GM19455 (cell line): ENCODE measurements at regions not wholly inside any gene's neighbourhood (a gene's known extent, or its start where the extent isn't known, plus 50 kb on each side); places are given as distances from the start of the nearest gene placed in this dataset.

Experiments
- ATAC-seq: cut with Tn5 transposase; IDR thresholded peaks from one replicate; pipeline ENCODE4 v1.9.1; 2021; ENCODE audit not compliant: unreplicated experiment

DNA sequence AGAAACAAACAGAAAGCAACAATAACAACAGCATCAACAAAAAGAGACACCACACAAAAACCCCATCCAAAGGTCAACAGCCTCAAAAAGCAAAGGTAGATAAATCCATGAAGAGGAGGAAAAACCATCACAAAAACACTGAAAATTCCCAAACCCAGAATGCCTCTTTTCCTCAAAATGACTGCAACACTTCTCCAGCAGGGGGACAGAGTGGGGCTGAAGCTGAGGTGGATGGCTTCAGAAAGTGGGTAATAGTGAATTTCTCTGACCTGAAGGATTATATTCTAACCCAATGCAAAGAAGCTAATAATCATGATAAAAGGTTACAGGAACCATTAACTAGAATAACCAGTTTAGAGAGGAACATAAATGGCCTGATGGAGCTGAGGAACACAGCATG lies 888.2 kb downstream of the RAB28 start:
- no peak for ATAC-seq

DNA sequence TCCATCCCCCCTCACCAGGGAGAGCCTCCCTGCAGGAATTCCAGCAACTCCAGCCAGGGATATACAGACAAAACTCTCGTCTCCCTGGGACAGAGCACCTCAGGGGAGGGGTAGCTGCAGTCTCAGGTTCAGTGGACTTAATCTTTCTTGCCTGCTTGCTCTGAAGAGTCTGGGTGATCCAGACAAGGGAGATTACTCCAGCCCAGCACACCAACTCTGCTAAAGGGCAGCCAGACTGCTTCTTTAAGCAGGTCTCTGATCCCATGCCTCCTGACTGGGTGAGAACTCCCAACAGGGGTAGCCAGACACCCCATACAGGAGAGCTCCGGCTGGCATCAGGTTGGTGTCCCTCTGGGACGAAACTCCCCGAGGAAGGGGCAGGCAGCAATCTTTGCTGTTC lies 888.7 kb downstream of the RAB28 start:
- no peak for ATAC-seq

DNA sequence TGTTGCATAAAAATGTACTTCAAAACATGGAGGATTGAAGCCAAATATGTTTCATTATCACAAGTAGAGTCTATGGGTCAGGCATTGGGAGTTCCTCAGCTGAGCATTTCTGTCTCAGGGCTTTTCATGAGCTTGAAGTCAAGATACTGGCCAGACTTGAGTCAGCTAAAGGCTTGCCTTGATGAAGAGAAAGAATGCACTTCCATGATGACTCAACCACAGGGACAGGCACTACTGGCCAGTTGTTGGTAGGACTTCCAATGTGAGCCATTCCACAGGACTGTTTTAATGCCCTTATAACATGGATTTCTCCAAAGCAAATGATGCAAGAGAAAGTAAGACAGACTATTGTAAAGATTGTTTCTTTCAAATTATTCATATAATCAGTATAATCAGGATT lies 895.6 kb downstream of the RAB28 start:
- ATAC-seq, result no peak

DNA sequence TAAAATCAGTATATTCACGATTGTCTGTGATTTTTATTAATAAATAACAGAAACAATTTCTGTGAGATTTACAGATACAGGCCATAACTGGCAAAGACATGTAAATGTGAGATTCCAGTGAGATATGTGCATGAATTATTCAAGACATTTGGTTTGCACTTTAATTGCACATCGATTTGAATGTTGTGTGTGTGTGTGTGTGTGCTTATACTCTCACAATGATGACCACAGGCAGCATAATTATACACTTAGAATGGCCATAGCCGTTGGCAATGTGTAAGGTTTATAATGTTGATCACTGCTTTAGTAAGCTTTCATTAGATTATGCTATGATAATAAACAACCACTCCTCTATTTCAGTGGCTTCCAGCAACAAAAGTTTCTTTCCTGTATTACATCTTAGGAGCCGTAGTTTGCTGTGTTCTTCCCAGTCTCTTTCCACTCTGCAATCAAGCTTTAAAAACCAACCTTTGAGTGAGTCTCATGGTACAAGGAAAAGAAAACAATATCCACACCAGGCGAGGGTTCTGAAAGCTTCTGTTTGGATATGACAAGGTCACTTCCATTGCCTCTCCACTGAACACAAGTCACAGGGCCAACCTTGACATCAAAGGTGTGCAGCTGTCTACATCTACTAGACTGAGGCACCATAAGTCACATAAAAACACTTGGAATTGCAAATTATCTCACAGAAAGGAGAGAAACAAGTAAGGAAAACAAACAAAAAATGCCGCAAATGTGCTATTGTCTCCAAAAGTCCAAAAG lies 897.7 kb downstream of the RAB28 start:
- no peak for ATAC-seq

DNA sequence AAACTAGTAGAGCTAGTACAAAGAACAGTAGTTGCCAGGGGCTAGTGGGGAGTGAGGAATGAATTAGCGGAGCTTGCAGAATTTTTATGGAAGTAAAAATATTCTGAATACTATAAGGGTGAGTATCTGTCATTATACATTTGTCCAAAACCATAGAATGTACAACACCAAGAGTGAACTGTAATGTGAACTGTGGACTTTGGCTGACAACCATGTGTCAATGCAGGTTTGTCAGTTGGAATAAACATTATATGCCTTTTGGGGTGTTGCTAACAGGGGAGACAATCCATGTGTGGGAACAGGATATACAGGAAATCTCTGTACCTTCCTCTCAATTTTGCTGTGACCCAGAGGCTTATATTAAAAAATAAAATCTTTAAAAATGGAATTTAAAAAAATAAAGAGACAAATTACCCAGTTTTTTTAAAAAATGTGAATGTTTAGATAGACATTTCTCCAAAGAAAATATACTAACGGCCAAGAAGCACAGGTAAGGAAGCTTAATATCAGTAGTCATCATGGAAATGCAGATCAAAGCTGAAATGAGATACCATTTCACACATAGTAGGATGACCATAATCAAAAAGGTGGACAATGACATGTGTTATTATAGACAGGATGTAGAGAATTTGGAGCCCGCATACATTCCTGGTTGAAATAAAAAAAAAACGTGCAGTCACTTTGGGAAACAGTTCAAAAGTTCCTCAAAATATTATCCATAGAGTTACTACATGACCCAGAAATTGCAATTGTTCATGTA lies 899.8 kb downstream of the RAB28 start:
- no peak for ATAC-seq

DNA sequence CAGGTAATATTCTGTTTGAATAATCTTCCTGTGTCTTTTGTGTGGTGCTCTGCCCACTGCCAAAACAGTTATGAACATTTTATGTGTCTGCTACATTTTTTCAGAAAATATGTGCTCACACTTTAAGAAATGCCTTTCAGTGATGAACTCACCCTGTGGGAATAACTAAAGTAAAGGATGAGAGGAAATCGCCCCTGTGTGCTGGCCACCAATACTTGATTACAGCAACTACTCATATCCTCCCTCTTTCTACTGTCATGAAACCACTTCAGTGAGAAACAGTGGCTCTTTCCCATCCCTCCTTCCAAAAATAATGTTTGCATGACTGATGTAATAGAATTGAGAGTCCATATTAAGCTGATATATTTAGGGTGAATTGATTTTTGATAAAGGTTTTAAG lies 900.9 kb downstream of the RAB28 start:
- no peak for ATAC-seq

DNA sequence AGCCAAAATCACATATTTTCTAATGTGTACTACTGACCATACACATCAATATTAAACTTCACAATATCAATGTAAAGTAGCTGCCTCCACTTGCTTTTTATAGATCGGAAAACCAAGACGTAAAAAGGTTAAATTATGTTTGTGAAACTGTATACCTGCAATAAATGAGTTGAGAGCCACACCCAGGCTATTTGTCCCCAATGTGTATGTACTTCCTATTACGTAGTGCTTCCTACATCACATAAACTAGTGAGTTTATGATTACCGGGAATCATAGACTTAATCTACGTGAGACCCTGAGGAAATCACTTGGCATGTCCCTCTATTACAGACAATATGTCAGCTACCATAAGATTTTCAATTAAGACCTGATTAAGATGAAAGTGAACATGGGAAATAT lies 903.4 kb downstream of the RAB28 start:
- no peak for ATAC-seq

DNA sequence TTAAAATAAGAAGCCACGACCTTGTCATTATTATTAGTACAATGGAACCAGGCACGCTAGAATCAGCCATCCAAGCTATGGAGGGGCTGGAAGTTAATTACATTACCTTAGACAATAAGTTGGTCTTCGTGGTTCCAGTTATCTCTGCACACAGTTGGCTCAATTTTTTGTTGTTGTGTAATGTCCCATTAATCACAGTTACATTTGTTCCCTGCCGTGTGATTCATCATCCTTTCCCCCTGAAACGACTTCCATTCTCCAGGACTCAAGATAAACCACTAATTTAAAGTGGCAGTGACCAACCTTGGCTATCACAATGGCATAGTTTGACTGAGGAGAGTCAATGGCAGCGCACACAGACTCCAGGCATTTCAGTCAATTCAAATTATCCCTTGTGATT lies 905.0 kb downstream of the RAB28 start:
- no peak for ATAC-seq

DNA sequence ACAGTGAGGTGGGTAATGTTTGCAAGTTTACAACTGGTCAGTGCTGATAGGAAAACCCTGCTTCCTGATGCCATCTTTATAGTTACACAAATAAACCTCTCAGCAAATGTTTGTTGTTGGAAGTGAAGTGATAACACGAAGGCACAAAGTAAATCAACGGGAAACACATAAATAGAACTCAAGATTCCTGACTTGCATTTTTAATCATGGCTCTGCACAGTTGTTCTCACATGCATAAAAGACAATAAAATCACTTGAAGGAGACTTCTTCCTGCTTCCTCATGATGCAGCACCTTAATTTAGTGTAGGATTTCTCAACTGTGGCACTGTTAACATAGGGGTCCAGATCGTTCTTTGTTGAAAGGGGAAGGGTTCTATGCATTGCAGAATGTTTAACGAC lies 907.7 kb downstream of the RAB28 start:
- ATAC-seq, result no peak

DNA sequence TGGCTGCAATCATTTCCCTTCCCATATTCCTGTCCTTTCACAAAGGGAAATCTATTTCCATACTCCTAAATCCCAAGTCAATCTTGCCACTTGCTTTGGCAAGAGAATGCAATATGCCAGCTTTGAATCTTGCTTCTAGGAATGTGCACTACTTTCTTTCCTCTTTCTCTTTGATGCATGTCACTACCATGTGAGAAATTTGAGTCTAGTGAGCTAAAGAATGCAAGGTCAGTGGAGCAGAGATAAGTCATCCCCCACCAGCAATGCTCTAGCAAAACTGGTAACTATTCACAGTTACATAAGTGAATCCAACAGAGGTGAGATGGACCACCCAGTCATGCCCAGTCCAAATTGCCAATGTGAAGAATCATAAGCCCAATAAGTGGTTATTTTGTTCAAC lies 910.4 kb downstream of the RAB28 start:
- no peak for ATAC-seq

DNA sequence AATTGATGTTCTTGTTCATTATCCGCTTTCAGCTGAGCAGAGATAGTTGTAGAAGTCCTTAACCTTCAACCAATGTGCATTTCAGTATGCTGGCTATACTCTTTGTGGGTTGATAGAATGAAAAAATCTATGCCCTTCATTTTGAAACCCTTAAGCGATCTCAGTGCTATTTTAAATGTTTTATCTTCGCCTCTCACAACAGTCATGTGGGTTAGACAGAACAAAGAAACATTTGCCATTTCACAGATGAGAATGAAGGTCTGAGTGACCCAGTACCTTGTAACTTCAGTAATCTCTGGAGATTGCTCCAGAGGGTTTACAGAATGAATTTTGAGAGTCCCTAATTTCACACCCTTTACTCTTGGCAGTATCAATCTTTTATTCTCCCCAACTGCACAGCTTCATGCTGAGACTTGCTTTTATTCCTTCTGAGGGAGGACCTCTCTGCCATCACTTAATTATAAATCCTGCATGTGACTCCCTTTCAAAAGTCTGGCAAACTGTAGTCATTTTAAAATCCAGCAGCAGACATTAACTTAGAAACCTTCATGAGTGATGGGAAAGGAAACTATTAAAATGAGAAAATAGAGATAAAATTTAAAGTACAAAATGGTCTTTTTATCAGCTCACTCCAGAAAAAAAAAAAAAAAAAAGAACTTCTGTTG lies 921.5 kb downstream of the RAB28 start:
- no peak for ATAC-seq

DNA sequence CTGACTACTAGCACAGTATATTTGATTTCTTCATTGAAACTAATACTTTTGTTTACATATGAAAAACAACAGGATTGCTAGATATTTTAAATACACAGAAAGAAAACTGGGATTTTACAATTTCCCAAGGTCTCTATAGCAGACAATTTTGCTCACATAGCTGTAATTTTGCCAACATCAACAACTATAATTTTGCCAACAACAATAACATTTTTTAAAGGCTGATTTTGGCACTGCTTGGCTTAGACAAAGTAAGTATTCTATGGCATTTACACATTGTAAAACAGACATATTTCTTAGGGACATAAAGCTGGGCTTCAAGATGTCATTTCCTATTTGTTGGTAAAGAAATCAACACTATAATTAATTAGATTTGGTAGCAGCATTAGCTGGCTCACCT lies 922.1 kb downstream of the RAB28 start:
- no peak for ATAC-seq

DNA sequence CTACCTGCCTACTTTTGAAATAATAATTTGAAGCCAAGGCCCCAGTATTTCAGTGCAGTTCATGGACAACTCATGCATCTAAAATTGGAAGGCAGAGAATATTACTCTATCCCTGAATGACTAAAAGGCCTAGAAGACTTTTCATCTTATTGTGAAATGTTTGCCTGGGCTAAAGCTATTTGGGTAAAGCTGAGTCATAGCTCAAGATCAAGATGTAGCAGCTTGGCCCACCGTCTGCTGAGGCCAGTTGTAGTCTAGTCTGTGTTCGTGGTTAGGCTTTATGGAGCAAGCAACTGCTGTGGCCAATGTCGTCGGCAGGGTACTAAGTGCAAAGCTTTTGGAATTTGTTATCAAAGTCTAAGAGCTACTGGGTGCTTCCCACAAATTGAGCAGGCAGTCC lies 929.1 kb downstream of the RAB28 start:
- no peak for ATAC-seq

DNA sequence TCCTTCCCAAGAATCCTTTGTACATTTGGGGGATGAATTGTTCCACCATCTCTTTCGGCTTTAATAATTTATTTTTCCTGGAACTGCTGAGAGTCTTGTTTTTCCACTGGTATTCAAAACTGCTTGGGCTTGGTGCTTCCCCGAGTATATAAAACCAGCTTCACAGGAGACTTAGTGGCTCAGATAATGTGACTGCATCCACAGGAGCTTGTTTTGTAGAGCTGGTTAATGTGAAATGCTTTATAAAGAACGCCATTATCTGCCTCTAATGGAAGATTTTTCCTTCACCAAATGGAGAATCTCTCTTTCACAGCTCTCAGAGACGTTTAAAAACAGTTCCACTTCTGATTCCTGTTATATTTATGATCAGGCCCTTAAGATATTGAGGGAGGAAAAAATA lies 935.5 kb downstream of the RAB28 start:
- ATAC-seq, result no peak

DNA sequence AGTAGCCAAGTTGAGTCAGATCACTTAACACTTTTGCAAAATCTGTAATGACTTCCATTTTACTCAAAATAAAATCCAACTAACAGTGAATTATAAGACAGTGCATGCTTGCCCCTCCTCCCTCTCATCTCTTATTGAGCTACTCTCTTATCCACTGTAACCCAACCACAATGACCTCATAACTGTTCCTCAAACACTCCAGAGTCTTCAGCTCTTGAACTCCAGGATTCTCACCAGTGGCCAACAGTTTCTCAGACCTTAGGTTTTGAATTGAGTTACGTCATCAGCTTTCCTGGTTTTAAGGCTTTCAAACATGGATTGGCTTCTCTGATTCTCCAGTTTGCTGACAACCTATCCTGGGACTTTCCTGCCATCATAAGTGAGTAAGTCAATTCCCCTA lies 938.3 kb downstream of the RAB28 start:
- no peak for ATAC-seq

DNA sequence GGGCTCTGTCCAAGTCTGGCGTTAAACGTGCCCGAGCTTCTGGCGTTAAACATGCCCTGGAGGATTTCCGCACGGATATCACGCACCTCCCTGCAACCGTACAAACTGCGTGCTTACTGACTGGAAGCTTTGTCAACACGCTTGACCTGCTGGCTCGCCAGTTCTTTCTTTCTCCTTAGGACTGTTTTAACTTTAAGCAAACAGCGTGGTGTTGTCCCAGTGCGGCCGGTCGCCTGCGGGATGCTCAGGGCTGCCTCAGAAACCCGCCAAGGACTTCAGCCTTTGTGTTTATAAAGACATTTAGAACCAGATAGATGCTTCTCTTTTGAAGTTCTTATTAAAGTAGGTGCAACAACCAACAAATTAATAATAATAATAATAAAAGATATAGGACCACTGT lies 946.0 kb downstream of the RAB28 start:
- no peak for ATAC-seq

DNA sequence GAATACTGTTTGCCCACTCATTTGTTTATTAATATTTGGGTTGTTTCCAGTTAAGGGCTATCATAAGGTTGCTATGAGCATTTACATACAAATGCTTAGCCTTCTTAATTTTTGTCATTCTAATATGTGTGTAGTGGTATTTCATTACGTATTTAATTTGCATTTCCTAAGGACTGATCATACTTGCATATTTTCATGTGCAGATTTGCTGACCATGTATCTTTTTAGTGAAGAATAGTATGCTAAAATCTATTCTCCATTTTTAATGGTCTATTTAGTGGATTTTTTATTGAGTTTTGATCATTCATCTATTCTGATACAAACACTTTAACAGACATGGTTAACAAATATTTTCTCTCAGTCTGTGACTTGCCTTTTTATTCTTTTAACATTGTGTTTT lies 949.5 kb downstream of the RAB28 start:
- no peak for ATAC-seq

DNA sequence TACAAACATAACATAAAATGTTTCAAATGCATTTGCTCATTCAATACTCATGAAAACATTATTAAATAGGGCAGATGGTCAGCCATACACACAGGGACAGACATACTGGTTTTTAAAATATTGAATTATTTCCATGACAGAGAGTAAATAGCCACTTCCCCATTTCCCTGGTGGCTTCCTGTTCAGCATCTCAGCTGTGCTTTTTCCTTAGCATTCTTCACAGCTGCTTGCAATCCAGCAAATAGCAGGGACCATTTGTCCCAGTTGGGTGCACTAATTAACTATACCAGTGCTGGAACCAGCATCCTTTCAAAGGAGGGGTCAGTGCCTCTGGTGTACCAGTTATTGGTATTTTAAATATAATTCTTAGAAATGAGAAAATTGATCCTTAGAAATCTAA lies 964.7 kb downstream of the RAB28 start:
- no peak for ATAC-seq

DNA sequence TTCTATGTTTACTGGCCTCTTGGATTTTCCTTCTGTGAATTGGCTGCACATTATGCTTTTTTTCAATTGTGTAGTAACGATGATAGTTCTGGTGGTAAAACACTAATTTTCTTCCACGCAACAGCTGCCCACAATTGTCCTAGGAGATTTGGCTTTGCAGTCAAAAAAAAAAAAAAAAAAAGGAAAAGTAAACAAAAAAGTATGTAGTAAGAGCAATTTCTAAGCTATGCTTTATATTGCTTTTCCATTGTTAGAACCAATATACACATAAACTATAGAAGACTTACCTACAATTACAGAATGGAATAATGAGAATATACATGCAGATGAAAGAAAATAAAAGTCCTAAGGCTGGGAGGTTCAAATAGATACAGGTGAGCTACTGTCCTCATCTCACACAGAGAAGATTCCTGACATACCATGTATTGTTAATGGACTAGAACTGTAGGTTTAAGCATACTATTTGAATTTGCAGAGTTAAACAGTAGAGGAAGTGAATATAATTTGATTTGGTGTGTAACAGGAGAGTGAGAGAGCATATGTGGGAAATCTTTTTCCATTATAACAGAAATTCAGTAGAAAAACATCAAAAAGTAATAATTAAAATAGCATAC lies 976.2 kb downstream of the RAB28 start:
- ATAC-seq, result no peak

DNA sequence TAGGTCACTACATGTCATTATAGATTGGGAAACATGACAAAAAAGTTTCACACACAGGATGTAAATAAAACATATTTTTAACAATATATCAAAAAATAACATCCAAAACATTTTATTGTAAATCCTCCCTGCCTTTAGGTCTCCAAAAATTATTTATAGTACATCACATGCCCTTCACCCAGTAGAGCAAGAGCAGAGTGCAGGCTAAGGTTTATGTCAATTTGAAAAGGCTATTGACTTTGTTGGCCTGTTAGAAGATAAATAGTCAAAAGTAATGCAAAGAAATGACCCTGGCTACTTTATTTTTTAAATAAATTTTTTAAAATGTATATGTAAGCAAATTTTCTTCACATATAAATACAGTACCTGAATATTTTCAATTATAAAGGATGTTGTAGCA lies 983.7 kb downstream of the RAB28 start:
- no peak for ATAC-seq

DNA sequence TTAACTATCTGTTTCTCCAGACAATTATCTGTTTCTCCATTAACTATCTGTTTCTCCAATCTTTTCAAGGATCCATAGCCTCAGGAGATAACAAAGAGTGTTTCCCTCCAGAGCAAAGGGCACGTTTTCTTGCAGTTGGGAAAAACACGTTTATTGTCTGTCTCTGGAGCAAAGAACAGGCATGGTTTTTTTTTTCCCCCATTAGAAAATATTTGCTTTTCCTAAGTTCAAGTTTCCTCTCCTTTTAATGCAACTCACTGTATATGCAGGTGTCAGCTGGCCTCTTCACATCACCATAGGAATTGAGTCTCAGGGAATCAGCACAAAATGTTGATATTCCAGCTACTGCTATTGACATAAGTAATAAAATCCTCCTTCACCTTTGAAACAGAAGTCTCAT lies 984.4 kb downstream of the RAB28 start:
- ATAC-seq, result no peak

DNA sequence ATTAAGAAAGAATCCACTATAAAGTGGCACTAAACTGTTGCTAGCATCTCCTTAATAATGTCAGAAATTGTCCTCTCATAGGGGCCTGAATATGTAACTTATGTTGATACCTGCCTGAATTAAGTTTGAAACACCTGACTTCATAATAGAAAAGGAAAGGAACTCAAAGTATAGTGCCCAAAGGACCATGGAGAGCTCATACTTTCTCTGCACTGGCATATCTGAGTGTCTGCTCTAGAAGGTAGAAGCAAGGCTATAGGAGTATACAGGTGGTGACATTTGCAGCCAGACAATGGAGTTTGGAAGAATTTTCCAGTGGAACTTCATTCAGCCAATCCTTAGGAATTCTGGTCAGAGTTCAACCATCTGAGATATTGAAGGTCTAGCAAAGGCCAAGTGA lies 988.9 kb downstream of the RAB28 start:
- ATAC-seq, result no peak
